ENCODE measurements at regions not wholly inside any gene's neighbourhood (a gene's known extent, or its start where the extent isn't known, plus 50 kb on each side); places are given as distances from the start of the nearest gene placed in this dataset.

DNA sequence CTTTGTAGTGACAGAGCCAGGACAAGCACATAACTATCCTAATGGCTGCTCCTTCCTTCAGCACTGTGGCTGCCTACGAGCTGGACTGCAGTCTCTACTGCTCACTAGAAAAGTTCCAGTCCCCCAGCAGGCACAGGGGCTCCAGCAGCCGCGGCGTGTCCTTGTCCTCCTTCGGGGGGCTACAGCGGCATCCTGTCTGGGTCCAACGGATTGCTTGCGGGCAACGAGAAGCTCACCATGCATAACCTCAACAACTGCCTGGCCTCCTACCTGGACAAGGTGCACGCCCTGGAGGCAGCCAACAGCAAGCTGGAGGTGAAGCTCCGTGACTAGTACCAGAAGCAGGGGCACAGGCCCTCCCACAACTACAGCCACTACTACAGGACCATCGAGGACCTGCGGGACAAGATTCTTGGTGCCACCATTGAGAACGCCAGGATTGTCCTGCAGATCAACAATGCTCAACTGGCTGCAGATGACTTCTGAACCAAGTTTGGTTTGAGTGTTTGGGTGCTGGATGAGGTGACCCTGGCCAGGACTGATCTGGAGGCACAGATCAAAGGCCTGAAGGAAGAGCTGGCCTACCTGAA, 169.4 kb downstream of the NDUFA12 start:
- TF ChIP-seq, protein P1, sequence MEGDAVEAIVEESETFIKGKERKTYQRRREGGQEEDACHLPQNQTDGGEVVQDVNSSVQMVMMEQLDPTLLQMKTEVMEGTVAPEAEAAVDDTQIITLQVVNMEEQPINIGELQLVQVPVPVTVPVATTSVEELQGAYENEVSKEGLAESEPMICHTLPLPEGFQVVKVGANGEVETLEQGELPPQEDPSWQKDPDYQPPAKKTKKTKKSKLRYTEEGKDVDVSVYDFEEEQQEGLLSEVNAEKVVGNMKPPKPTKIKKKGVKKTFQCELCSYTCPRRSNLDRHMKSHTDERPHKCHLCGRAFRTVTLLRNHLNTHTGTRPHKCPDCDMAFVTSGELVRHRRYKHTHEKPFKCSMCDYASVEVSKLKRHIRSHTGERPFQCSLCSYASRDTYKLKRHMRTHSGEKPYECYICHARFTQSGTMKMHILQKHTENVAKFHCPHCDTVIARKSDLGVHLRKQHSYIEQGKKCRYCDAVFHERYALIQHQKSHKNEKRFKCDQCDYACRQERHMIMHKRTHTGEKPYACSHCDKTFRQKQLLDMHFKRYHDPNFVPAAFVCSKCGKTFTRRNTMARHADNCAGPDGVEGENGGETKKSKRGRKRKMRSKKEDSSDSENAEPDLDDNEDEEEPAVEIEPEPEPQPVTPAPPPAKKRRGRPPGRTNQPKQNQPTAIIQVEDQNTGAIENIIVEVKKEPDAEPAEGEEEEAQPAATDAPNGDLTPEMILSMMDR (conservative IDR thresholded peaks at IDR 0.05; ENCODE audit: low read depth, low read length) = no peak
- TF ChIP-seq EZH2 (IDR thresholded peaks at IDR 0.05; ENCODE audit: borderline replicate concordance, low read depth, low read length, poor library complexity, severe bottlenecking) = no peak

All from A673 (cell line).